Naive B cell (primary cell): ENCODE measurements at regions not wholly inside any gene's neighbourhood (a gene's known extent, or its start where the extent isn't known, plus 50 kb on each side); places are given as distances from the start of the nearest gene placed in this dataset.
A peak's percentile ranks its signal among the peaks of the same experiment; 100 is the strongest.
"Not testable (repeated sequence)": the region's sequence is repeated elsewhere in the genome, so short reads cannot be mapped to it uniquely, and the experiment has no call there.

Experiments used
- ATAC-seq, 2 donors: fragments of 150-1000 bp; cut with Tn5 transposase; 2 replicates each; pipeline ENCODE4 v1.10.0; 2021; ENCODE audit warnings: low read depth in 2 of 2, mild to moderate bottlenecking in 2 of 2, moderate library complexity in 2 of 2
- DNase-seq: peaks from one replicate; pipeline ENCODE4 v3.0.0; 2022
- H3K27ac Mint-ChIP-seq, 6 donors: one replicate each; pipeline ENCODE4 v1.8.0; 2020 to 2022; ENCODE audit warnings: mild to moderate bottlenecking in 6 of 6, mixed read lengths in 6 of 6, moderate library complexity in 5 of 6, inconsistent platforms in 2 of 6
- H3K27me3 Mint-ChIP-seq, 3 donors: one replicate each; pipeline ENCODE4 v1.8.0; 2021 to 2022; ENCODE audit warnings: mixed read lengths in 3 of 3, mild to moderate bottlenecking in 1 of 3
- H3K36me3 Mint-ChIP-seq, 2 donors: one replicate each; pipeline ENCODE4 v1.8.0; 2020 to 2022; ENCODE audit warnings: mixed read lengths in 2 of 2, inconsistent platforms in 1 of 2, mild to moderate bottlenecking in 1 of 2
- H3K4me1 Mint-ChIP-seq, 3 donors: one replicate each; pipeline ENCODE4 v1.8.0; 2020 to 2022; ENCODE audit warnings: mixed read lengths in 3 of 3, inconsistent platforms in 1 of 3, mild to moderate bottlenecking in 1 of 3, moderate library complexity in 1 of 3
- H3K4me3 Mint-ChIP-seq, 8 donors: one replicate each; pipeline ENCODE4 v1.8.0; 2020 to 2022; ENCODE audit warnings: mild to moderate bottlenecking in 8 of 8, mixed read lengths in 8 of 8, moderate library complexity in 8 of 8, inconsistent platforms in 2 of 8
- H3K9me3 Mint-ChIP-seq, 7 donors: one replicate each; pipeline ENCODE4 v1.8.0; 2020 to 2022; ENCODE audit warnings: mixed read lengths in 7 of 7, mild to moderate bottlenecking in 5 of 7, inconsistent platforms in 2 of 7, moderate library complexity in 1 of 7

GRCh38 chr10:64115908-64116643 is 594.9 kb downstream of the REEP3 start:
- Mint-ChIP-seq H3K36me3 (no peaks in the 10 kb centered on the region), H3K4me3 (no peak overlapping the region), H3K27ac (no peak overlapping the region), H3K9me3 (no peaks in the 10 kb centered on the region), H3K27me3 (peaks cover 0 to 6% (median 5%) of the 10 kb centered on the region in 3 donors), H3K4me1 (peaks cover 7 to 12% (median 8%) of the 10 kb centered on the region in 3 donors)
- ATAC-seq (no peak), DNase-seq (no peak)

- ATAC-seq (no peak), DNase-seq (no peak)
- Mint-ChIP-seq H3K9me3 (no peaks in the 10 kb centered on the region), H3K27ac (no peak overlapping the region), H3K27me3 (peaks cover 0 to 6% (median 5%) of the 10 kb centered on the region in 3 donors), H3K4me3 (no peak overlapping the region), H3K4me1 (peaks cover 5 to 12% (median 7%) of the 10 kb centered on the region in 3 donors), H3K36me3 (no peaks in the 10 kb centered on the region)
Measured at GRCh38 chr10:64116707-64117106, 595.5 kb downstream of the REEP3 start.

- no peak for DNase-seq
- Mint-ChIP-seq H3K4me3 (no peak overlapping the region), H3K27ac (no peak overlapping the region), H3K27me3 (peaks cover 0 to 11% (median 6%) of the 10 kb centered on the region in 3 donors), H3K9me3 (peaks cover 0 to 2% (median 0%) of the 10 kb centered on the region in 7 donors), H3K36me3 (no peaks in the 10 kb centered on the region), H3K4me1 (no peaks in the 10 kb centered on the region)
- no peak for ATAC-seq
Measured at GRCh38 chr10:64118736-64119135, 597.5 kb downstream of the REEP3 start.

GRCh38 chr10:64120301-64120980 is 599.2 kb downstream of the REEP3 start:
- not testable (repeated sequence) for H3K4me1 Mint-ChIP-seq, DNase-seq, H3K27me3 Mint-ChIP-seq, H3K36me3 Mint-ChIP-seq, H3K9me3 Mint-ChIP-seq, ATAC-seq, H3K27ac Mint-ChIP-seq
- peak overlapping the region in 1 of 8 donors; percentile 74 for H3K4me3 Mint-ChIP-seq

- DNase-seq (no peak), ATAC-seq (no peak)
- H3K36me3 Mint-ChIP-seq = no peaks in the 10 kb centered on the region
- no peaks in the 10 kb centered on the region for H3K4me1 Mint-ChIP-seq
- H3K4me3 Mint-ChIP-seq = no peak overlapping the region
- H3K27ac Mint-ChIP-seq = peak overlapping the region in 1 of 6 donors; percentile 68
- H3K27me3 Mint-ChIP-seq = peaks cover 0 to 9% (median 0%) of the 10 kb centered on the region in 3 donors
- H3K9me3 Mint-ChIP-seq = peaks cover 0 to 13% (median 5%) of the 10 kb centered on the region in 7 donors
Measured at GRCh38 chr10:64130152-64130551, 609.0 kb downstream of the REEP3 start.

GRCh38 chr10:64134676-64135075 is 613.5 kb downstream of the REEP3 start:
- no peaks in the 10 kb centered on the region for H3K36me3 Mint-ChIP-seq
- ATAC-seq = no peak

GRCh38 chr10:64142395-64142794 is 621.2 kb downstream of the REEP3 start:
- no peaks in the 10 kb centered on the region for H3K36me3 Mint-ChIP-seq
- peaks cover 0 to 18% (median 0%) of the 10 kb centered on the region in 3 donors for H3K27me3 Mint-ChIP-seq
- no peak overlapping the region for H3K27ac Mint-ChIP-seq
- peaks cover 0 to 3% (median 0%) of the 10 kb centered on the region in 7 donors for H3K9me3 Mint-ChIP-seq
- no peak for DNase-seq
- no peak for ATAC-seq
- H3K4me3 Mint-ChIP-seq = no peak overlapping the region
- H3K4me1 Mint-ChIP-seq = no peaks in the 10 kb centered on the region

More at GRCh38 chr10:64134676-64135075, 613.5 kb downstream of the REEP3 start:
- Mint-ChIP-seq H3K27ac (no peak overlapping the region), H3K4me3 (no peak overlapping the region), H3K27me3 (peaks cover 0 to 22% (median 10%) of the 10 kb centered on the region in 3 donors), H3K9me3 (no peaks in the 10 kb centered on the region), H3K4me1 (no peaks in the 10 kb centered on the region)
- DNase-seq = no peak

GRCh38 chr10:64148607-64149006 is 627.4 kb downstream of the REEP3 start:
- Mint-ChIP-seq H3K36me3 (no peaks in the 10 kb centered on the region), H3K9me3 (peaks cover 0 to 3% (median 0%) of the 10 kb centered on the region in 7 donors), H3K27me3 (peaks cover 0 to 10% (median 4%) of the 10 kb centered on the region in 3 donors), H3K4me3 (no peak overlapping the region), H3K4me1 (no peaks in the 10 kb centered on the region), H3K27ac (no peak overlapping the region)
- ATAC-seq = no peak
- DNase-seq = no peak

GRCh38 chr10:64156166-64156565 is 635.0 kb downstream of the REEP3 start:
- DNase-seq (no peak), ATAC-seq (no peak)
- peaks cover 0 to 9% (median 0%) of the 10 kb centered on the region in 7 donors for H3K9me3 Mint-ChIP-seq
- H3K27ac Mint-ChIP-seq = no peak overlapping the region
- H3K36me3 Mint-ChIP-seq = no peaks in the 10 kb centered on the region
- H3K27me3 Mint-ChIP-seq = peaks cover 0 to 7% (median 0%) of the 10 kb centered on the region in 3 donors
- H3K4me1 Mint-ChIP-seq = no peaks in the 10 kb centered on the region
- H3K4me3 Mint-ChIP-seq = no peak overlapping the region

- H3K9me3 Mint-ChIP-seq = peaks cover 0 to 9% (median 0%) of the 10 kb centered on the region in 7 donors
Measured at GRCh38 chr10:64158551-64158950, 637.4 kb downstream of the REEP3 start.

GRCh38 chr10:64159910-64160872 is 639.0 kb downstream of the REEP3 start:
- no peak for ATAC-seq
- Mint-ChIP-seq H3K9me3 (peaks cover 0 to 9% (median 0%) of the 10 kb centered on the region in 7 donors), H3K4me3 (no peak overlapping the region), H3K27ac (no peak overlapping the region), H3K4me1 (no peaks in the 10 kb centered on the region), H3K27me3 (peaks cover 0 to 7% (median 0%) of the 10 kb centered on the region in 3 donors), H3K36me3 (no peaks in the 10 kb centered on the region)
- DNase-seq = no peak

More at GRCh38 chr10:64158551-64158950, 637.4 kb downstream of the REEP3 start:
- no peaks in the 10 kb centered on the region for H3K4me1 Mint-ChIP-seq
- no peak overlapping the region for H3K4me3 Mint-ChIP-seq
- H3K27me3 Mint-ChIP-seq = peaks cover 0 to 7% (median 0%) of the 10 kb centered on the region in 3 donors
- ATAC-seq (no peak), DNase-seq (no peak)
- H3K36me3 Mint-ChIP-seq = no peaks in the 10 kb centered on the region
- no peak overlapping the region for H3K27ac Mint-ChIP-seq

GRCh38 chr10:64170791-64171190 is 649.6 kb downstream of the REEP3 start:
- peaks cover 2 to 23% (median 11%) of the 10 kb centered on the region in 7 donors for H3K9me3 Mint-ChIP-seq
- no peaks in the 10 kb centered on the region for H3K36me3 Mint-ChIP-seq
- ATAC-seq (no peak), DNase-seq (no peak)
- H3K4me1 Mint-ChIP-seq = no peaks in the 10 kb centered on the region
- no peaks in the 10 kb centered on the region for H3K27me3 Mint-ChIP-seq
- H3K4me3 Mint-ChIP-seq = no peak overlapping the region
- no peak overlapping the region for H3K27ac Mint-ChIP-seq

GRCh38 chr10:64173826-64174225 is 652.6 kb downstream of the REEP3 start:
- ATAC-seq = no peak
- Mint-ChIP-seq H3K9me3 (peaks cover 0 to 8% (median 2%) of the 10 kb centered on the region in 7 donors), H3K27me3 (no peaks in the 10 kb centered on the region), H3K27ac (no peak overlapping the region), H3K36me3 (no peaks in the 10 kb centered on the region), H3K4me3 (no peak overlapping the region), H3K4me1 (no peaks in the 10 kb centered on the region)
- DNase-seq = no peak
